A673 (cell line): ENCODE measurements at regions not wholly inside any gene's neighbourhood (a gene's known extent, or its start where the extent isn't known, plus 50 kb on each side); places are given as distances from the start of the nearest gene placed in this dataset.

Experiments
- CTCF ChIP-seq: fragments of 300-800, 200-600 bp; sonication (generic); conservative IDR thresholded peaks from 2 replicates; pipeline ENCODE4 v1.5.1; 2017; ENCODE audit warnings: low read depth, mild to moderate bottlenecking, antibody characterized with exemption, low read length, moderate library complexity, mixed read lengths
- EZH2 ChIP-seq: fragments of 200-600 bp; sonication (generic); IDR thresholded peaks from 2 replicates; pipeline ENCODE4 v1.6.1; 2017; ENCODE audit warnings: borderline replicate concordance, low read depth, mild to moderate bottlenecking, mixed read lengths, antibody characterized with exemption, low read length; ENCODE audit not compliant: poor library complexity, severe bottlenecking

GRCh38 chr13:47454986-47455385 is 546.1 kb downstream of the SUCLA2 start:
- TF ChIP-seq CTCF (no peak), EZH2 (no peak)
